C4-2B (cell line): ENCODE measurements at regions not wholly inside any gene's neighbourhood (a gene's known extent, or its start where the extent isn't known, plus 50 kb on each side); places are given as distances from the start of the nearest gene placed in this dataset.
"Not testable (repeated sequence)": the region's sequence is repeated elsewhere in the genome, so short reads cannot be mapped to it uniquely, and the experiment has no call there.

ENCODE experiments used
- ZFX ChIP-seq: fragments of 450-650 bp; IDR thresholded peaks from 2 replicates; pipeline ENCODE4 v1.6.1; 2017
- TF ChIP-seq, protein P1 (sequence below): fragments of 450-650 bp; conservative IDR thresholded peaks from 2 replicates; pipeline ENCODE4 v1.5.1; 2017; ENCODE audit warnings: mild to moderate bottlenecking

DNA sequence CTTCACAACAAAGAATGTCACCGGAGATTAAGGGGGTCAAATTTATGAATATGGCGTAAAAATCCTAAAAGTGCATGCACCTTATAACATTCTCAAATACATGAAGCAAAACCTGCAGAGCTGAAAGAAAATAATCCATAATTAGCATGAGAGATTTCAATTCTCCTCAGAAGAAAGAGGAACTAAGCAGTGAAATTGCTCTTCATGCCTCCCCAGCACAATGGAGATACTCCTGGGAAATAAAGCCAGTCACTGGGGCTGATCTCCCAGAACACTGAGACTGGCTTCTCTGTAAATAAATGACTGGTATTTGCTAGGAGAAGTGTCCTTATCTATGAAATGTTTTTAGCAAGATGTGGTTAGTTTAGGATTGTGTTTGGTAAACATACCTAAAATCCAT is 68.1 kb downstream of the GOLGA6L6 start:
- TF ChIP-seq, protein P1, sequence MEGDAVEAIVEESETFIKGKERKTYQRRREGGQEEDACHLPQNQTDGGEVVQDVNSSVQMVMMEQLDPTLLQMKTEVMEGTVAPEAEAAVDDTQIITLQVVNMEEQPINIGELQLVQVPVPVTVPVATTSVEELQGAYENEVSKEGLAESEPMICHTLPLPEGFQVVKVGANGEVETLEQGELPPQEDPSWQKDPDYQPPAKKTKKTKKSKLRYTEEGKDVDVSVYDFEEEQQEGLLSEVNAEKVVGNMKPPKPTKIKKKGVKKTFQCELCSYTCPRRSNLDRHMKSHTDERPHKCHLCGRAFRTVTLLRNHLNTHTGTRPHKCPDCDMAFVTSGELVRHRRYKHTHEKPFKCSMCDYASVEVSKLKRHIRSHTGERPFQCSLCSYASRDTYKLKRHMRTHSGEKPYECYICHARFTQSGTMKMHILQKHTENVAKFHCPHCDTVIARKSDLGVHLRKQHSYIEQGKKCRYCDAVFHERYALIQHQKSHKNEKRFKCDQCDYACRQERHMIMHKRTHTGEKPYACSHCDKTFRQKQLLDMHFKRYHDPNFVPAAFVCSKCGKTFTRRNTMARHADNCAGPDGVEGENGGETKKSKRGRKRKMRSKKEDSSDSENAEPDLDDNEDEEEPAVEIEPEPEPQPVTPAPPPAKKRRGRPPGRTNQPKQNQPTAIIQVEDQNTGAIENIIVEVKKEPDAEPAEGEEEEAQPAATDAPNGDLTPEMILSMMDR: not testable (repeated sequence)
- not testable (repeated sequence) for TF ChIP-seq ZFX
